SK-N-DZ (cell line): ENCODE measurements at regions not wholly inside any gene's neighbourhood (a gene's known extent, or its start where the extent isn't known, plus 50 kb on each side); places are given as distances from the start of the nearest gene placed in this dataset.

ENCODE experiments used
- DNase-seq: peaks from one replicate; pipeline ENCODE4 v3.0.0-alpha.2; 2015; ENCODE audit warnings: low spot score

GRCh38 chr14:65933400-65934069 is 521.0 kb downstream of the FUT8 start:
- DNase-seq, result no peak

- DNase-seq, result no peak
Observed at GRCh38 chr14:65934070-65934435, 521.5 kb downstream of the FUT8 start.

- no peak for DNase-seq
Observed at GRCh38 chr14:65936342-65936975, 523.9 kb downstream of the FUT8 start.

GRCh38 chr14:65937079-65937959 is 524.8 kb downstream of the FUT8 start:
- no peak for DNase-seq

DNA sequence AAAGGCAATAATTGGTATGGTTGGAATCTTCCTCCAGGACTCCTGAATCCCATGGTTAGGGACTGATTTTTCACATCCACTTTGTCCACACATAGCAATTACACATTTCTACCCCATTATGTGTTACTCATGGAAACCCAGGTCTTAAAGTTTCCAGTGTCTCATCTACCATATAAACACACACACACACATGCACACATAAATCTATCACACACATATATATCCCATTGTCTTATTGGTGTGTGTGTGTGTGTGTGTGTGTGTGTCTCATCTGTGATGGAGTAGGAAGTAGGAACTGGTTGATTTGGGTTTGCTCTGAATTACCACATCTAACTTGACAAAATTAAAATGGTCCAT is 525.4 kb downstream of the FUT8 start:
- no peak for DNase-seq

- no peak for DNase-seq
Observed at GRCh38 chr14:65938738-65939137, 526.2 kb downstream of the FUT8 start.

GRCh38 chr14:65939184-65939583 is 526.7 kb downstream of the FUT8 start:
- DNase-seq, result no peak

DNA sequence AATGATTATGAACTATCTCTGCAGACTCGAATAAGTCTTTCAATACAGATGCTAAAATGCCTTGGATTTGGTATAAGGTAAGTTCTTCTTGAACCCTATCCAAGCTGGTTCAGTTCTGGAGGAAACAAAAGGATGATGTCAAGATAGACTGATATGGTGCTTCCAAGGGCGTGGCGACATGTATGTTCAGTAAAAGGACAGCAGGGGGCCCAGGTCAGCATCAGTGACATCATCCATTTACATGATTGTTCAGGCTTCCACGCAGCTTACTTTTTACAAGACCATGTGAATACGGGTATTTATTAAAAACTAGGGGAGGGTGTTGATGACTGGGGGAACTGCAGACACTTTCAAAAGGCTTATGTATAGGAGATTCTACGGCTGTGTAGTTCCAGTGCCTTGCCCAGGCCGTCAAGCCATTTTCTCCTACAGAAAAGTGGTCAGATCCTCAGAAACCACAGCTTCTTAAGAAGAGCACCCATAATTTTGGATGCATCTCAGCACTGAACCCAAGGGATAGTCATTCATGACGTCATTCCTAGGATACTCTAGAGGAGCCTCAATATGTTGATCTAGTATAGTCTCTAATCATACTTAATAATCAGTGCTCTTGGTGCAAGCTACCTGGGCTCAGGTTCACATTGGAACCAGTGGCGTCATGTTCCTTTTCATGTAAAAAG is 527.7 kb downstream of the FUT8 start:
- DNase-seq, result peak; percentile 3

DNA sequence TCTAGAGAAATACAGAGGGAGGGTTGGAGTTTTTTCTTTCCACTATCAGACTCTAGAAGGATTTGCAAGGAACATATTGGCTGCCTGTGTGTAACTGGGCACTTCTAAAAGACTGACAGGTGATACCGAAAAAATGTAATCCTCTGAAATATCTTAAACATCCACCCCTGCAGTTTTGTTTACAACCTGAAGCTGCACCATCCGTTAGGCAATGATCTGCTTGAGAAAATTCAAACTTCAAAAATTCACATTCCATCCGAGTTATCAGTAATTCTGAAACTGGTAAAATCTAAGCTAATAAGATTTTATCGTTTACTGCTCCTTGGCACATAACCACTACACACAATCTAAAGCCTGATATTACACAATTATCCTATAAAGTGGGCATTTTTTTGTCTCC is 528.6 kb downstream of the FUT8 start:
- DNase-seq, result no peak

GRCh38 chr14:65943150-65943549 is 530.6 kb downstream of the FUT8 start:
- no peak for DNase-seq

DNA sequence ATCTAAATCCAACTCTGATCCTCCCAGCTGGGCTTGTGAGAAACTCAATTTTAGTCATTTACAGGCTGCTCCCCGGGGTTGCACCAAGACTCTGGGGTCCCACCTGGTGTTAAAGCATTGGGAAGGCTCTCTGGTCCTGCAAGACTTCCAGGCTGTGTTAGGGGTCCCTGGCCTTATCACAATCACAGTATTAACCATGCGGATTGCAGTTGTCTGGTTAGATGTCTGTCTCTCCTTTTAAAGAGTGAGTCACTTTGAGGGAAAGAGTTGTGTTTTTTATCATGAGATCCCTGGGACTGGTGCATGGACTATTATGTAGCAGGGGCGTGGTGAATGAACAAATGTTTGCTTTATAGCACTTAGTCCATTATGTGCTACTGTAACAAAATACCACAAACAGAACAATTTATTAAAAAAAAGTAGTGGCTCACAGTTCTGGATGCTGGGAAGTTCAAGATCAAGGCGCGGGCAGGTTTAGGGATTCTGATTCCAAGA is 531.4 kb downstream of the FUT8 start:
- DNase-seq, result no peak

- no peak for DNase-seq
Observed at GRCh38 chr14:65945327-65945726, 532.8 kb downstream of the FUT8 start.

GRCh38 chr14:65946494-65946893 is 534.0 kb downstream of the FUT8 start:
- no peak for DNase-seq

DNA sequence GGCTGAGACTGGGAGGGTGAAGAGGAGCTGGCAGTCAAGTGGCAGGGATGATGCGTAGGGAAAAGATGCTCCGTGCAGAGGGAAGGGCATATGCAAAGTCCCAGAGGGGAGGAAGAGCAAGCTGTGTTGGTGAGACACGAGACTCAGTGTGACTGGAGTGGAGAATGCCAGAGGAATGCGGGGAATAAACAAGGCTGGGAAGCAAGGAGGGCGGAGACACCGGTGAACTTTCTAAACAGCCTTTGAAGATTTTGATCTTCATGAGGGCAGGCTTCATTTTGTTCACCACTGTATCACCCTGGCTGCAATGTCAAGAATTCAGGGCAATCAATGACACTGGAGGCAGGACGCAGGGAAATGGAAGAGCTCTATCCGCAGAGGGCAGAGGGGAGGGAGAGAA is 535.8 kb downstream of the FUT8 start:
- no peak for DNase-seq

DNA sequence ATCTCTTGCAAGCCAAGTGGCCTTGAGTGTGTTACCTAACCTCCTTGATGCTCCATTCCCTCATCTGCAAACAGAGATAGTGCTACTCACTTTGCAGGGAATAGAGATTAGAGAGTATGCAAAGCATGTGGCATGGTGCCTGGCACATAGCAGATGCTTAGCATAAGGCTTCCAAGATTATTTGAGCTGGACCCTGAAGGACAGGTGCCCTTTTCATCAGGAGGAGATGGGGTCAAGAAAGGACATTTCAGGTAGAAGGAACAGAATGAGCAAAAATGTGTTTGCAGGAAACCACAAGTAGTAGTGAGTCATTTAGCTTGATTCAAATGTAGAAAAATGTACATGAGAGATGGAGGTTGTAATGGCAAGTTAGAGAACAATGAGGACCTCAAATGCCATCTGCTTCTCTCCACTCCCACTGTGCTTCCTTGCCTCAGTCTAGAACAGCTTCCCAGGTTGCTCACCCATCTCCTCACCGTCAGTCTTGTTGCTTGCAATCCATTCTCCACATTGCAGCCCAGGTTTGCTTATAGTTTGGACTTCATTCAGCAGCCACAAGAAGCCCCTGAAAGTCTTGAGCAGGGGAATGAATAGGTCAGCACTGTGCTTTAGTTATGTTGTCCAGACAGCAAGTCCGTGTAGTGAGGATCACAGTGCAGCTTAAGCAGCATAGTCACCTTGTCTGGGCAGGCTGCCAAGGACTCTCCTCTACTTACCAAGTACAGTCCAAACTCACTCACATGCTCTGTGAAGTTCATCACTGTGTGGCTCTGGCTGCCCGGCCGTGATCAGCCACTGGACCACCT is 536.3 kb upstream of the CCDC196 start:
- DNase-seq, result no peak

DNA sequence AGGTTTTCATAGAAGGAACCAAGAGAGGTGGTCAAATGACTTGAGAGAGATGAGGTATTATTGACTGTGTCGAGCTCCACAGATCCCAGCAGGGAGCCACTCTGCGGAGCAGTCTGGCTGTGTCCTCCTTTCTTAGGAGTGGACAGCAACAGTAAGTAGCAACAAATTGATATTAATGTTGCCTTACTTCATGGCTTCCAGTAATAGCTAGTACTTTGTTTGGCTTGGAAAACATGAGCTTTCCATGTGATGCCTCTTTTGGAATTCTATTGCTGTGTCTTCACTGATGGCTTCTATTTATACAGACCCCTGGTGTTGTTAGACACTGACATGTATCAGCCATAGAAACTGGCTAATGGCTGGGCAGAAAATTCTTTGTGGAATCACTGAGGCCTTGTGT is 531.2 kb upstream of the CCDC196 start:
- DNase-seq, result no peak

DNA sequence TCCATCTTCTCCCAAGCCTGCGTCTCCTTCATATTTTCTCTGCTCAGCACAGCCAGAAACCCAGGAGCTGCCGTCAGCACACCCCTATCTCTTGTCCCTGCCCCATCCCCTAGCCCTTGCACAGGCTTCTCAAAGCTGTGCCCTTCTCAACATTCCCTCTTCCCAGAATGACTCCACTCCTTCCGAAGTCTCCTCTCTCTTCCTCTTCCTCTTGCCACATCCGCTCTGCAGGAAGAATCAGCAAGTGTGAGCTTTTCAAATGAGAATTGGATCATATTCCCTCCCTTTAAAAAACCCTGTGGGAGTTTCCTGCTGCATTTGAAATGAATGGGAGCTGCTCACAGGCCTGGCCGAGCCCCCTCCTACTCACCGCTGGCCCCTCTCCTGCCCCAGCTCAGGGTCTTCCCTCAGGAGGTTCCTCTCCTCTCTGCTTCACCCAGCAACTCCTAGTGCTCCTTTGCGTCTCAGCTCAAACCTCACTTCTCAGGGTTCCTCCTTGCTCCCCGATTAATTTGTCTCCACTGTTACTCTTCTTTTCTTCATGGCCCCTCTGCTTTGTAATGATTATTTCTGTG is 528.5 kb upstream of the CCDC196 start:
- no peak for DNase-seq

GRCh38 chr14:65958664-65959562 is 527.3 kb upstream of the CCDC196 start:
- peak; percentile 18 for DNase-seq

DNA sequence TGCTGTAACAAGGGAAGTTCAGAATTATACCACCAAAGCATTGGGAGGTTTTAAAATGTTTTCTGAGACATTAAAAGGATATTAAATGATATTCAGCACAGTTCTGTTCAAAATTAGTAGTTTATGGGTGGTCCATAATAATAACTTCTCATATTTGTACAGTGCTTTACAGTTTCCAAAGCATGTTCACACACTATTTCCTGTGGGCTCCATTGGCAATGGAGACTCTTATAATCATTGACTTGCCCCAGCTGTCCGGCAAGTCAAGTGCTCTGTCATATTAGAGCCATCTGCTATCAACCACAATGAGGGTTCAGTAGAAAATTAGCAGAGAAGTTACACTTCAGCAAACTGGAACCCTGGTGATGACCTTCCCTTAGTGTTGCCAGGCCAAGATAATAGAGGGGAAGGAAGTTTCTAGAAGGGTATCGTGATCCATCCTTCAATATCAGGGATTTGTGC is 526.6 kb upstream of the CCDC196 start:
- DNase-seq, result no peak

- no peak for DNase-seq
Observed at GRCh38 chr14:65961004-65961403, 525.2 kb upstream of the CCDC196 start.
